Stimulated activated CD8-positive, alpha-beta memory T cell treated with anti-CD3 and anti-CD28 coated beads, Interleukin-2, amount 100 ng/mL, for 48 hours (primary cell): ENCODE measurements at regions not wholly inside any gene's neighbourhood (a gene's known extent, or its start where the extent isn't known, plus 50 kb on each side); places are given as distances from the start of the nearest gene placed in this dataset.
"Not testable (repeated sequence)": the region's sequence is repeated elsewhere in the genome, so short reads cannot be mapped to it uniquely, and the experiment has no call there.

Experiments used
- DNase-seq, 2 donors: peaks; one replicate each; pipeline ENCODE4 v3.0.0-alpha.2; 2020; ENCODE audit warnings: low read depth in 2 of 2

GRCh38 chr12:83378186-83378727, 691.6 kb downstream of the TMTC2 start:
- DNase-seq, result no peak

- DNase-seq, result no peak
Measured at GRCh38 chr12:83365317-83365716, 678.6 kb downstream of the TMTC2 start.

GRCh38 chr12:83361475-83361874, 674.8 kb downstream of the TMTC2 start:
- DNase-seq, result no peak

- no peak for DNase-seq
Measured at GRCh38 chr12:83361071-83361470, 674.4 kb downstream of the TMTC2 start.

- DNase-seq, result no peak
Measured at GRCh38 chr12:83349907-83350611, 663.4 kb downstream of the TMTC2 start.

GRCh38 chr12:83346333-83346732, 659.6 kb downstream of the TMTC2 start:
- no peak for DNase-seq

GRCh38 chr12:83343767-83344166, 657.1 kb downstream of the TMTC2 start:
- no peak for DNase-seq

- DNase-seq, result no peak
Measured at GRCh38 chr12:83335748-83336147, 649.0 kb downstream of the TMTC2 start.

- DNase-seq, result no peak
Measured at GRCh38 chr12:83326666-83327065, 640.0 kb downstream of the TMTC2 start.

- no peak for DNase-seq
Measured at GRCh38 chr12:83323866-83324265, 637.2 kb downstream of the TMTC2 start.

GRCh38 chr12:83322809-83323208, 636.1 kb downstream of the TMTC2 start:
- no peak for DNase-seq

- DNase-seq, result no peak
Measured at GRCh38 chr12:83321971-83322370, 635.3 kb downstream of the TMTC2 start.

GRCh38 chr12:83320350-83320749, 633.6 kb downstream of the TMTC2 start:
- no peak for DNase-seq

- no peak for DNase-seq
Measured at GRCh38 chr12:83318386-83319098, 631.8 kb downstream of the TMTC2 start.

- no peak for DNase-seq
Measured at GRCh38 chr12:83317595-83317994, 630.9 kb downstream of the TMTC2 start.

- no peak for DNase-seq
Measured at GRCh38 chr12:83313827-83314226, 627.1 kb downstream of the TMTC2 start.

GRCh38 chr12:83313322-83313721, 626.6 kb downstream of the TMTC2 start:
- no peak for DNase-seq

- no peak for DNase-seq
Measured at GRCh38 chr12:83276904-83277303, 590.2 kb downstream of the TMTC2 start.

- no peak for DNase-seq
Measured at GRCh38 chr12:83271201-83271600, 584.5 kb downstream of the TMTC2 start.

GRCh38 chr12:83265808-83266207, 579.1 kb downstream of the TMTC2 start:
- no peak for DNase-seq

- DNase-seq, result no peak
Measured at GRCh38 chr12:83261998-83262397, 575.3 kb downstream of the TMTC2 start.

GRCh38 chr12:83260126-83260525, 573.4 kb downstream of the TMTC2 start:
- not testable (repeated sequence) for DNase-seq

- no peak for DNase-seq
Measured at GRCh38 chr12:83257726-83258125, 571.0 kb downstream of the TMTC2 start.
